Endothelial cell of umbilical vein (primary cell): ENCODE measurements at regions not wholly inside any gene's neighbourhood (a gene's known extent, or its start where the extent isn't known, plus 50 kb on each side); places are given as distances from the start of the nearest gene placed in this dataset.

Experiments
- BruUV-seq: library from RNA; stranded (reverse); fragments of 400-500 nt; replicated peaks from 2 replicates; lab custom pipeline; 2021; lab: Mats Ljungman, UMichigan
- CTCF ChIA-PET: fragments of 300-600, 350-600 bp; sonication (Branson Sonifier 250); formaldehyde crosslinking; loops from one replicate; lab custom pipeline; 2021; ENCODE audit warnings: antibody characterized with exemption, inconsistent platforms; lab: Charles Lee
- POLR2A ChIA-PET: fragments of 300-600, 350-600 bp; sonication (Branson Sonifier 250); formaldehyde crosslinking; loops from one replicate; lab custom pipeline; 2021; ENCODE audit warnings: antibody characterized with exemption, inconsistent platforms; lab: Charles Lee
- DNase-seq: peaks from one replicate; pipeline ENCODE4 v3.0.0-alpha.2; 2011; ENCODE audit warnings: low read depth, low spot score
- FAIRE-seq: peaks from 2 replicates; lab custom pipeline; 2011; peaks lifted over from hg19 to GRCh38; lab: Jason Lieb, UNC
- H2AFZ ChIP-seq: 2 replicates; pipeline ENCODE4 v1.6.0; 2012; ENCODE audit warnings: low read depth, low read length, control low read depth, inconsistent platforms
- H3K27ac ChIP-seq: 2 replicates; pipeline ENCODE4 v1.5.1; 2011; ENCODE audit warnings: low read depth, mild to moderate bottlenecking, control low read depth, low read length, moderate library complexity; ENCODE audit not compliant: insufficient read depth
- H3K27me3 ChIP-seq, 2 experiments: 2 replicates each; pipeline versions ENCODE4 v1.6.0 to v1.6.1; 2011; ENCODE audit warnings: low read length in 2 of 2, mixed read lengths in 1 of 2; ENCODE audit not compliant: control insufficient read depth in 2 of 2, insufficient read depth in 2 of 2
- H3K36me3 ChIP-seq, 2 experiments: 2 replicates in 1 of 2; 3 replicates in 1 of 2; pipeline ENCODE4 v1.5.1; 2011; ENCODE audit warnings: low read length in 2 of 2, mild to moderate bottlenecking in 1 of 2, moderate library complexity in 1 of 2; ENCODE audit not compliant: control insufficient read depth in 2 of 2, insufficient read depth in 2 of 2; ENCODE audit errors: extremely low read depth in 1 of 2
- H3K4me1 ChIP-seq: 3 replicates; pipeline ENCODE4 v1.5.1; 2011; ENCODE audit warnings: mild to moderate bottlenecking, low read length; ENCODE audit not compliant: control insufficient read depth, insufficient read depth; ENCODE audit errors: extremely low read depth
- H3K4me2 ChIP-seq: 2 replicates; pipeline ENCODE4 v1.6.1; 2011; ENCODE audit warnings: low read length, control low read depth, mixed read lengths; ENCODE audit not compliant: insufficient read depth
- H3K4me3 ChIP-seq, 3 experiments: fragments of 200-600 bp in 1 of 3; sonication (generic), shearing (Covaris generic) in 1 of 3; replicated peaks in 1 of 3; 2 replicates each; pipeline ENCODE4 v1.5.1; 2011 to 2016; ENCODE audit warnings: control low read depth in 3 of 3, low read length in 3 of 3, mild to moderate bottlenecking in 2 of 3, inconsistent platforms in 1 of 3, low read depth in 1 of 3, moderate library complexity in 1 of 3; ENCODE audit not compliant: insufficient read depth in 1 of 3
- H3K79me2 ChIP-seq: 2 replicates; pipeline ENCODE4 v1.6.0; 2012; ENCODE audit warnings: low read length, inconsistent platforms; ENCODE audit not compliant: control insufficient read depth, insufficient read depth
- H3K9ac ChIP-seq: replicated peaks from 2 replicates; pipeline ENCODE3; 2011; ENCODE audit warnings: low read length, control low read depth; ENCODE audit not compliant: insufficient read depth; ENCODE audit errors: extremely low read depth
- H3K9me1 ChIP-seq: replicated peaks from 3 replicates; pipeline ENCODE4 v1.6.0; 2011; ENCODE audit warnings: mild to moderate bottlenecking, low read length; ENCODE audit not compliant: control insufficient read depth, insufficient read depth; ENCODE audit errors: extremely low read depth
- H3K9me3 ChIP-seq: replicated peaks from 2 replicates; pipeline ENCODE4 v1.5.1; 2012; ENCODE audit warnings: low read length, inconsistent platforms; ENCODE audit not compliant: control insufficient read depth, insufficient read depth
- H4K20me1 ChIP-seq: replicated peaks from 2 replicates; pipeline ENCODE3; 2011; ENCODE audit warnings: mild to moderate bottlenecking, low read length; ENCODE audit not compliant: control insufficient read depth, insufficient read depth; ENCODE audit errors: extremely low read depth
- CTCF ChIP-seq, 2 donors: IDR thresholded peaks; 1 replicate in 1 of 2; 2 replicates in 1 of 2; pipeline ENCODE4 v1.5.1; 2011; ENCODE audit warnings: low read length in 2 of 2, mild to moderate bottlenecking in 2 of 2, moderate library complexity in 2 of 2, control low read depth in 1 of 2, inconsistent platforms in 1 of 2, low read depth in 1 of 2; ENCODE audit not compliant: insufficient read depth in 1 of 2; ENCODE audit errors: extremely low read depth in 1 of 2
- EZH2 ChIP-seq: IDR thresholded peaks from 2 replicates; pipeline ENCODE4 v1.6.1; 2012; ENCODE audit warnings: borderline replicate concordance, low read depth, mild to moderate bottlenecking, moderate library complexity, low read length, inconsistent platforms; ENCODE audit not compliant: severe bottlenecking
- FOS ChIP-seq: IDR thresholded peaks from 2 replicates; pipeline ENCODE4 v1.6.1; 2011; ENCODE audit warnings: mild to moderate bottlenecking, low read length, moderate library complexity, borderline replicate concordance; ENCODE audit not compliant: insufficient read depth
- GATA2 ChIP-seq: IDR thresholded peaks from 2 replicates; pipeline ENCODE4 v1.7.0; 2011; ENCODE audit warnings: low read depth, mild to moderate bottlenecking, moderate library complexity, mixed read lengths, low read length; ENCODE audit not compliant: insufficient read length, insufficient read depth
- JUN ChIP-seq: IDR thresholded peaks from 2 replicates; pipeline ENCODE4 v1.6.1; 2011; ENCODE audit warnings: borderline replicate concordance, low read depth; ENCODE audit not compliant: insufficient read length, insufficient read depth
- MAX ChIP-seq: IDR thresholded peaks from 2 replicates; pipeline ENCODE4 v1.6.1; 2011; ENCODE audit not compliant: insufficient read depth, insufficient read length
- MYC ChIP-seq: IDR thresholded peaks from one replicate; pipeline ENCODE4 v1.6.1; 2011; ENCODE audit warnings: mild to moderate bottlenecking, low read depth, low read length
- POLR2A ChIP-seq: IDR thresholded peaks from 2 replicates; pipeline ENCODE4 v1.6.1; 2012; ENCODE audit warnings: low read depth, mild to moderate bottlenecking, control low read depth, low read length
- POLR2AphosphoS5 ChIP-seq: IDR thresholded peaks from 2 replicates; pipeline ENCODE4 v1.6.1; 2012; ENCODE audit warnings: low read depth, mild to moderate bottlenecking, control low read depth, low read length, moderate library complexity; ENCODE audit not compliant: insufficient read depth
- dilution Hi-C: fragments of 300-500 bp; cut with MboI; formaldehyde crosslinking; loops from one replicate; pipeline ENCODE4 v1.15.0; 2019; ENCODE audit warnings: low sequenced_read_pairs; ENCODE audit not compliant: extremely low pct_ligation_motif_present
- intact Hi-C: fragments of 100-400 bp; cut with micrococcal nuclease; formaldehyde crosslinking; loops from one replicate; pipeline ENCODE4 v1.10.0; 2022

GRCh38 chr9:23326597-23326996, 499.4 kb downstream of the ELAVL2 start:
- no peak for TF ChIP-seq EZH2
- no peak for TF ChIP-seq POLR2AphosphoS5
- TF ChIP-seq JUN: no peak
- no peak for TF ChIP-seq MYC
- no peak for TF ChIP-seq MAX
- TF ChIP-seq CTCF (IDR thresholded peaks at IDR 0.05; ENCODE audit: extremely low read depth in 1 of 2, insufficient read depth in 1 of 2, low read depth in 1 of 2, low read length in 2 of 2): no peak
- no peak for TF ChIP-seq GATA2
- no peak for TF ChIP-seq POLR2A
- TF ChIP-seq FOS: no peak
- BruUV-seq: no TSS peak
- CTCF ChIA-PET: no interaction called here

More at GRCh38 chr9:23326597-23326996, 499.4 kb downstream of the ELAVL2 start:
- H3K27ac ChIP-seq: no peak overlapping the region
- H3K27me3 ChIP-seq: no peaks in the 10 kb centered on the region
- no peak overlapping the region for H2AFZ ChIP-seq
- H3K9ac ChIP-seq: no peak overlapping the region
- no peak for FAIRE-seq
- H3K4me2 ChIP-seq: no peak overlapping the region
- no peaks in the 10 kb centered on the region for H3K79me2 ChIP-seq
- no peaks in the 10 kb centered on the region for H4K20me1 ChIP-seq
- H3K36me3 ChIP-seq: no peaks in the 10 kb centered on the region
- H3K9me1 ChIP-seq: no peaks in the 10 kb centered on the region
- DNase-seq: no peak
- H3K4me1 ChIP-seq: no peaks in the 10 kb centered on the region
- H3K9me3 ChIP-seq: no peaks in the 10 kb centered on the region
- no peak overlapping the region for H3K4me3 ChIP-seq
- intact Hi-C loops: no loop called here
- POLR2A ChIA-PET: no interaction called here
- dilution Hi-C loops: no loop called here
